ENCODE measurements at regions not wholly inside any gene's neighbourhood (a gene's known extent, or its start where the extent isn't known, plus 50 kb on each side); places are given as distances from the start of the nearest gene placed in this dataset.

DNA sequence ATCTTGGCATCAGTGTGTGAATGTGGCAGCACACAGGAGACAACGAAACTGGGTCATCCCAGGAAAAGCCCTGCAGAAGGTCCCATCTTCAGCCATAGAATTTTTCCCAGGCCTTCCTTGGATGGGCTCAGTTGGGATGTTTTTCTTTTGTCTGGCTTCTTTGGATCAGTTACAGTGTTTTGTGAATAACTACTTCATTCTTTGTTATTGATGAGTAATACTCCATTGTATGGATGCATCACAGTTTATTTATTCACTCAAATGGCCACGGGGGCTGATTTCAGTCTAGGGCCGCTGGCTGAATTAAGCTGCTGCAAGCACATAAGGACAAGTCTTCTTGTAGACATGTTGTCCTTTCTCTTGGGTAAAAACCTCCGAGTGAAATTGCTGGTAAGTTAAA, 81.3 kb upstream of the CD93 start:
- Histone ChIP-seq H3K9me3 (no peaks in the 10 kb centered on the region), H3K4me1 (peaks cover 3% of the 10 kb centered on the region), H3K27me3 (ENCODE audit: insufficient read depth in 3 of 3, low read length in 2 of 3) (no peaks in the 10 kb centered on the region), H3K4me3 (no peak overlapping the region), H3K36me3 (ENCODE audit: insufficient read depth in 1 of 2, low read depth in 1 of 2) (no peaks in the 10 kb centered on the region), H3K27ac (no peak overlapping the region)
- TF ChIP-seq CTCF (IDR thresholded peaks at IDR 0.05) = no peak
- DNase-seq = no peak
- WGBS, 3 donors = 88 to 95% (median 93%) methylated on average over 4 of the region's 4 CpGs
- ATAC-seq = no peak
- intact Hi-C loops (cut with DNase I) = no loop called here

DNA sequence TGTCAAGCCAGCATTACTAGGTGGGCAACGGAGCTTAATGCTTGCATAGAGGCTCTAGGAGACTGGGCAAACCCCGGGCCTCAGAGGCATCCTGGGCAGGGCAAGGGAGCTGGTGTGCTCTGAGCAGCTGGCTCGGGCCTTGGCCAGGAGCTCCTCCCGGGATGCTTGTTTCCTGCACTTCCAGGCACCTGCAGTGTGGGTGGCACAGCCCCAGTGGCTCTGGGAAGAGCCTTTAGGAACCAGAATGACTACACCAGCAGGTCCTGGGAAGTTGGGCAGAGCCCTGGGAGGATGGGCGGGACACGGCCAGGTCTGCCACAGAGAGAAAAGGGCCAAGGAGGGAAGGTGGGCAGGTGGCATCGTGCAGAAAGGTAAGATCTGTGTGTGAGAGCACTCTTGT, 80.4 kb upstream of the CD93 start:
- ATAC-seq (no peak), DNase-seq (no peak)
- Histone ChIP-seq H3K4me1 (peaks cover 12% of the 10 kb centered on the region), H3K27ac (no peak overlapping the region), H3K27me3 (ENCODE audit: insufficient read depth in 3 of 3, low read length in 2 of 3) (no peaks in the 10 kb centered on the region), H3K36me3 (ENCODE audit: insufficient read depth in 1 of 2, low read depth in 1 of 2) (no peaks in the 10 kb centered on the region), H3K9me3 (no peaks in the 10 kb centered on the region), H3K4me3 (no peak overlapping the region)
- TF ChIP-seq CTCF (IDR thresholded peaks at IDR 0.05) = no peak
- intact Hi-C loops (cut with DNase I) = no loop called here
- 79 to 82% (median 79%) methylated on average over 7 of the region's 7 CpGs for WGBS, 3 donors

- Histone ChIP-seq H3K27ac (no peak overlapping the region), H3K4me3 (no peak overlapping the region), H3K9me3 (no peaks in the 10 kb centered on the region), H3K36me3 (ENCODE audit: insufficient read depth in 1 of 2, low read depth in 1 of 2) (no peaks in the 10 kb centered on the region), H3K27me3 (ENCODE audit: insufficient read depth in 3 of 3, low read length in 2 of 3) (no peaks in the 10 kb centered on the region), H3K4me1 (peaks cover 15% of the 10 kb centered on the region)
- ATAC-seq (no peak), DNase-seq (no peak)
- whole genome bisulfite sequencing, 3 donors = 98% methylated on average over 7 of the region's 7 CpGs
- intact Hi-C loops (cut with DNase I) = no loop called here
- no peak for TF ChIP-seq CTCF (IDR thresholded peaks at IDR 0.05)
These were observed 79.8 kb upstream of the CD93 start for GRCh38 chr20:23165964-23166363.

DNA sequence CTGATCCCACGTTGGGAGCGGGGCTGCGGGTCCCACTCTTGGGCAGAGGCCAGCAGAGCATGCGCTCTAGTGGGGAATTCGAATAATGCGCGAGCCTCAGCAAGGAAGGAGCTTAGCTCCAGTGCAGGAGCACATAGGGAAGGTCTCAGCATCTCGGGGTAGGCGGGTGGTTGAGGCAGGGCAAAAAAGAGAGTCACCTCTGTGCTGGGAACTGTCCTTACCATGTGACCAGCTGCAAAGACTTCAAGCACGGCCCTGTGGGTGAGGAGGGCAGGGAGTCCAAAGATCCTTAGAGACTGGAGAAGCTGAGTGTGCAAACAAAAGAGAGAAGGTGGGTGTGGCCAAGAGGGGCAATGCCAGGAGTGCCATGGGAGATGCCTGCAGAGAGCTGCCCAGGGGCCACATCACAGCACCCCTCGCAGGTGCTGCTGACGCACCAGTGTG, 79.2 kb upstream of the CD93 start:
- Histone ChIP-seq H3K9me3 (no peaks in the 10 kb centered on the region), H3K27me3 (ENCODE audit: insufficient read depth in 3 of 3, low read length in 2 of 3) (no peaks in the 10 kb centered on the region), H3K36me3 (ENCODE audit: insufficient read depth in 1 of 2, low read depth in 1 of 2) (no peaks in the 10 kb centered on the region), H3K4me1 (peaks cover 22% of the 10 kb centered on the region), H3K27ac (no peak overlapping the region), H3K4me3 (no peak overlapping the region)
- intact Hi-C loops (cut with DNase I) = no loop called here
- 80 to 87% (median 81%) methylated on average over 12 of the region's 12 CpGs for WGBS, 3 donors
- no peak for TF ChIP-seq CTCF (IDR thresholded peaks at IDR 0.05)
- DNase-seq (no peak), ATAC-seq (no peak)

DNA sequence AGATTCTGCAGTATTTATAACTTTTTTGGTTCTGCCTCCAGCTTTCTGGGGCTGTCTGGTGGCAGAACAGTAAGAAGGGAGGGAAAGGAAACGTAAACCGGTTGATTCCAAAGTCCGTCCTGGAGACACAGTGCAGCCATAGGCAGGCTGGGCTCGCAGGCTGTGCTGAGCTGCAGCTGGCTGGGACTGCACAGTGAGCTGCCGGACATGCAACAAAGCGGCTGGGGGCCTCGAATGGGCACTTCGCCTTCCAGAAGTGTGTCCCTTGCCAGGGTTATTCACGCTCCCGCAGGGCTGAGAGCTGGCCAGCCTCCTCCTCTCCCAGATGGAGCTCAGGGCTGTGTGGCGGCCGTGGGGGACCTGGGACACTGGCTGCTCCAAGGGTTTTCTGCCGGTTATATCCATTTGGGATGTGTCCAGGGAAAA, 78.1 kb upstream of the CD93 start:
- Histone ChIP-seq H3K27ac (no peak overlapping the region), H3K4me1 (peaks cover 33% of the 10 kb centered on the region), H3K9me3 (no peaks in the 10 kb centered on the region), H3K4me3 (no peak overlapping the region), H3K36me3 (ENCODE audit: insufficient read depth in 1 of 2, low read depth in 1 of 2) (no peaks in the 10 kb centered on the region), H3K27me3 (ENCODE audit: insufficient read depth in 3 of 3, low read length in 2 of 3) (no peaks in the 10 kb centered on the region)
- no peak for ATAC-seq
- intact Hi-C loops (cut with DNase I) = no loop called here
- TF ChIP-seq CTCF (IDR thresholded peaks at IDR 0.05) = no peak
- DNase-seq = peak in 1 of 2 donors; percentile 74
- 51 to 63% (median 52%) methylated on average over 13 of the region's 13 CpGs for WGBS, 3 donors
